ENCODE measurements at regions not wholly inside any gene's neighbourhood (a gene's known extent, or its start where the extent isn't known, plus 50 kb on each side); places are given as distances from the start of the nearest gene placed in this dataset.

- no peak for DNase-seq
These were observed 654.0 kb upstream of the MKI67 start for GRCh38 chr10:128780156-128780761.

GRCh38 chr10:128781637-128782036 is 655.4 kb upstream of the MKI67 start:
- DNase-seq, result no peak

- DNase-seq, result no peak
These were observed 658.2 kb upstream of the MKI67 start for GRCh38 chr10:128784444-128784843.

- no peak for DNase-seq
These were observed 666.4 kb upstream of the MKI67 start for GRCh38 chr10:128792426-128793140.

- peak; percentile 33 for DNase-seq
These were observed 667.8 kb upstream of the MKI67 start for GRCh38 chr10:128793726-128794655.

GRCh38 chr10:128796396-128796912 is 670.2 kb upstream of the MKI67 start:
- no peak for DNase-seq

- DNase-seq, result no peak
These were observed 665.0 kb upstream of the MGMT start for GRCh38 chr10:128802062-128802461.

- DNase-seq, result no peak
These were observed 663.3 kb upstream of the MGMT start for GRCh38 chr10:128803790-128804189.

- no peak for DNase-seq
These were observed 662.6 kb upstream of the MGMT start for GRCh38 chr10:128804411-128804810.

GRCh38 chr10:128808921-128809440 is 658.1 kb upstream of the MGMT start:
- DNase-seq, result no peak

- DNase-seq, result no peak
These were observed 655.5 kb upstream of the MGMT start for GRCh38 chr10:128811511-128811910.

GRCh38 chr10:128812000-128812399 is 655.0 kb upstream of the MGMT start:
- no peak for DNase-seq

- DNase-seq, result no peak
These were observed 653.5 kb upstream of the MGMT start for GRCh38 chr10:128813574-128813973.

- DNase-seq, result no peak
These were observed 653.0 kb upstream of the MGMT start for GRCh38 chr10:128814024-128814423.

- no peak for DNase-seq
These were observed 652.3 kb upstream of the MGMT start for GRCh38 chr10:128814782-128815181.

GRCh38 chr10:128816726-128817125 is 650.3 kb upstream of the MGMT start:
- DNase-seq, result no peak

- DNase-seq, result no peak
These were observed 649.4 kb upstream of the MGMT start for GRCh38 chr10:128817636-128818035.

- no peak for DNase-seq
These were observed 646.4 kb upstream of the MGMT start for GRCh38 chr10:128820663-128821062.

- no peak for DNase-seq
These were observed 643.8 kb upstream of the MGMT start for GRCh38 chr10:128823201-128823600.

GRCh38 chr10:128825626-128826025 is 641.4 kb upstream of the MGMT start:
- no peak for DNase-seq

- DNase-seq, result no peak
These were observed 633.4 kb upstream of the MGMT start for GRCh38 chr10:128833671-128834070.

- no peak for DNase-seq
These were observed 631.7 kb upstream of the MGMT start for GRCh38 chr10:128835361-128835760.

- DNase-seq, result no peak
These were observed 629.6 kb upstream of the MGMT start for GRCh38 chr10:128837478-128837877.

All from NCI-H2029 (cell line).